Endodermal cell (in vitro differentiated cells): ENCODE measurements at regions not wholly inside any gene's neighbourhood (a gene's known extent, or its start where the extent isn't known, plus 50 kb on each side); places are given as distances from the start of the nearest gene placed in this dataset.

ENCODE experiments used
- DNase-seq: peaks from one replicate; pipeline ENCODE4 v3.0.0-alpha.2; 2017
- H3K27ac ChIP-seq: 2 replicates; pipeline ENCODE4 v1.5.1; 2013; ENCODE audit warnings: mild to moderate bottlenecking, low read depth, low read length, moderate library complexity
- H3K27me3 ChIP-seq: 2 replicates; pipeline ENCODE4 v1.6.1; 2013; ENCODE audit warnings: mild to moderate bottlenecking, low read length, moderate library complexity; ENCODE audit not compliant: insufficient read depth, control insufficient read depth, poor library complexity, severe bottlenecking
- H3K36me3 ChIP-seq: 2 replicates; pipeline ENCODE4 v1.7.0; 2013; ENCODE audit warnings: mild to moderate bottlenecking, low read length, moderate library complexity; ENCODE audit not compliant: control insufficient read depth, insufficient read depth
- H3K4me1 ChIP-seq: one replicate; pipeline ENCODE4 v1.7.0; 2013; ENCODE audit warnings: low read length; ENCODE audit not compliant: control insufficient read depth, insufficient read depth
- H3K4me3 ChIP-seq: 2 replicates; pipeline ENCODE4 v1.5.1; 2013; ENCODE audit warnings: mild to moderate bottlenecking, low read length, moderate library complexity
- H3K9ac ChIP-seq: 2 replicates; pipeline ENCODE4 v1.6.1; 2013; ENCODE audit warnings: mild to moderate bottlenecking, low read length, moderate library complexity; ENCODE audit not compliant: poor library complexity, severe bottlenecking; ENCODE audit errors: extremely low read depth
- H3K9me3 ChIP-seq: 2 replicates; pipeline ENCODE4 v1.6.1; 2013; ENCODE audit warnings: mild to moderate bottlenecking, low read length, moderate library complexity; ENCODE audit not compliant: control insufficient read depth
- H3K27ac Mint-ChIP-seq: 2 replicates; pipeline ENCODE4 v1.8.0; 2020; ENCODE audit warnings: mixed read lengths
- H3K27me3 Mint-ChIP-seq: 2 replicates; pipeline ENCODE4 v1.8.0; 2021; ENCODE audit warnings: mild to moderate bottlenecking, mixed read lengths; ENCODE audit not compliant: insufficient read depth
- H3K36me3 Mint-ChIP-seq: 2 replicates; pipeline ENCODE4 v1.8.0; 2020; ENCODE audit warnings: low read depth, mixed read lengths
- H3K4me1 Mint-ChIP-seq: 2 replicates; pipeline ENCODE4 v1.8.0; 2020; ENCODE audit warnings: mixed read lengths
- H3K4me3 Mint-ChIP-seq: 2 replicates; pipeline ENCODE4 v1.8.0; 2020; ENCODE audit warnings: mild to moderate bottlenecking, moderate library complexity, mixed read lengths
- H3K9me3 Mint-ChIP-seq: 2 replicates; pipeline ENCODE4 v1.8.0; 2020; ENCODE audit warnings: mild to moderate bottlenecking, mixed read lengths
- CTCF ChIP-seq: fragments of 200-600 bp; sonication (generic); conservative IDR thresholded peaks from 2 replicates; pipeline ENCODE4 v1.5.0; 2021; ENCODE audit warnings: antibody characterized with exemption, mild to moderate bottlenecking
- WGBS, 2 experiments: methylation state at CpG; one replicate each; pipeline versions ENCODE4 v1.1.5 to v1.1.7; 2013; ENCODE audit warnings: missing lambda C conversion rate in 2 of 2, mixed read lengths in 1 of 2; ENCODE audit not compliant: insufficient coverage in 1 of 2, insufficient read length in 1 of 2; 5-methylcytosine and 5-hydroxymethylcytosine counted together

DNA sequence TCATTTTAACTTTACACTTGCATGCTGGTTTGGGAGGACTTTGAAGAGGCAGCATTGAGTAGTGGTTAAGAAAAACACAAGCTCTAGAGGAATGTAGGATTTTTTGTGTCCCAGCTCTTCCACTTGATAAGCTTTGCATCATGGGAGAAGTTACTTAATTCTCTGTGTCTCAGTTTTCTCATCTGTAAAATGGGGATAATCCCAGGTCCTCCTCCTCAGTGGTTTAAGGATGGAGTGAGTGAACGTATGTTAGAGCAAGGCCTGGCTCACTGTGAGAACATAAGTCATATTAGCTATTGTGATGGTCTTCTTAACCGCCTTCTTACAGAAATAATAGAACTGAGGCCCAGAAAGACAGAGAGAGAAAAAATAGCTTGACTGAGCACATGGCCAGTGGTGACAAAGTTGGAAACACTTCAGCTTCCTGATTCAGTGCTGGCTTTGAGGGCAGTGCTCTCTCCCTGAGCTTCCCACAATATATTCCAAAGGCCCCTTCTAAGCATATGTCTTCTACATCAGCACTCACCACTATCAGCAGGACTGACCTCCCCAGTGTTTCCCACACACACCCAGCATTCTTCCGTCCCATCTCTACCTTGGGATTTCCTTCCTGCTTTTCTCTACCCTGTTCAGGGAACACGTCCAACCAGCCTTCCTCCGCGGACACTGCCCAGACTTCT lies 214.9 kb upstream of the TNP1 start:
- 85 to 90% methylated on average over 3 to 6 of the region's 6 CpGs for WGBS, 2 experiments
- no peaks in the 10 kb centered on the region for H3K4me1 Mint-ChIP-seq
- H3K4me3 Mint-ChIP-seq: no peak overlapping the region
- DNase-seq: no peak
- Histone ChIP-seq H3K27me3 (no peaks in the 10 kb centered on the region), H3K27ac (no peak overlapping the region), H3K4me3 (no peak overlapping the region), H3K9ac (no peak overlapping the region), H3K9me3 (no peaks in the 10 kb centered on the region), H3K36me3 (no peaks in the 10 kb centered on the region), H3K4me1 (no peaks in the 10 kb centered on the region)
- no peak overlapping the region for H3K27ac Mint-ChIP-seq
- TF ChIP-seq CTCF: no peak
- no peaks in the 10 kb centered on the region for H3K27me3 Mint-ChIP-seq
- H3K9me3 Mint-ChIP-seq: no peaks in the 10 kb centered on the region
- no peaks in the 10 kb centered on the region for H3K36me3 Mint-ChIP-seq

DNA sequence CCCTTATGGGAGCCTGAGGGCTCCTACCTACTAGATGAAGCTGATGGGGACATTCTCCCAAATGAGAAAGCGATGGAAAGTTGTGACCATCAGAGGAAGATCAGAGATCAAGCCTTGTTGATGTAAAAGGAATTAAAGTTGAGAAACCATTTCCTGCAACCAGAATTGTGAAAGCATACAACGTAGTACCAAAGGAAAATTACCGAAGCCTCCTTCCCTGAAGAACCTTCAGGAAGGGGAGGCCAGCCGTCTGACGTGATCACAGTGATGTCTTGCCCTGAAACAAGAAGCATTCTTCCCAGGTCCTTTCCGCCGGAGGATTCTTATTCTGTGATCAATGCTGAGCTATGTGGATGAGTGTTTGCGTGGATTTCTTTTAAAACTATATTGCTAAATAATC lies 211.6 kb upstream of the TNP1 start:
- Mint-ChIP-seq H3K27me3 (peaks cover 3% of the 10 kb centered on the region), H3K9me3 (peaks cover 7% of the 10 kb centered on the region), H3K4me1 (no peaks in the 10 kb centered on the region), H3K27ac (no peak overlapping the region), H3K36me3 (no peaks in the 10 kb centered on the region), H3K4me3 (no peak overlapping the region)
- H3K4me1 ChIP-seq: no peaks in the 10 kb centered on the region
- 91 to 93% methylated on average over 8 of the region's 8 CpGs for WGBS, 2 experiments
- no peak overlapping the region for H3K27ac ChIP-seq
- TF ChIP-seq CTCF: no peak
- DNase-seq: no peak
- H3K27me3 ChIP-seq: no peaks in the 10 kb centered on the region
- H3K9ac ChIP-seq: no peak overlapping the region
- H3K4me3 ChIP-seq: no peak overlapping the region
- peaks cover 15% of the 10 kb centered on the region for H3K9me3 ChIP-seq
- no peaks in the 10 kb centered on the region for H3K36me3 ChIP-seq

DNA sequence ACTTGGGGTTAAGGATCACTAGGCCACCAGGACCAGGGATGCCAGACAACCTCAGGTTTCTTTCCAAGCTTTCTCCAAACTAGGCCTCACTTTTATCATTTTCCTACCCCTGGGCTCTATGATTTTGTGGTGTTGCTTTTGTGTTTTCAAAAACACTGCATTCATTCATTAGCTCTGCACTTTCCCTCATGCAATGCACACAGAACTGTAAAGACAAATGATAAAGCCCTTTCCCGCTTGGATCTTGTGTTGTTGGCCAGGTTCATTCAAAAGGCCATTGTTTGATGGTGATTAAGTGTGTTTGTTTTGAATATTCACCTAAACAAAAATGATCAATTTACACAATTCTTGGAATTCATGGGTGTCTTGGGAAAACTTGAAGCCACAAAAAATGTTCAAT lies 210.7 kb upstream of the TNP1 start:
- peak overlapping the region; percentile 55 for H3K27ac ChIP-seq
- WGBS, 2 experiments: 100% methylated on average over 1 of the region's 1 CpG; no CpG with 5 or more reads in 1 of the 2 experiments
- H3K27ac Mint-ChIP-seq: no peak overlapping the region

More for the DNA sequence above, 210.7 kb upstream of the TNP1 start:
- no peak for TF ChIP-seq CTCF
- no peak overlapping the region for H3K9ac ChIP-seq
- H3K36me3 ChIP-seq: no peaks in the 10 kb centered on the region
- no peaks in the 10 kb centered on the region for H3K4me1 Mint-ChIP-seq
- H3K4me1 ChIP-seq: no peaks in the 10 kb centered on the region
- H3K4me3 Mint-ChIP-seq: no peak overlapping the region
- no peak overlapping the region for H3K4me3 ChIP-seq
- peaks cover 7% of the 10 kb centered on the region for H3K9me3 Mint-ChIP-seq
- peaks cover 3% of the 10 kb centered on the region for H3K27me3 Mint-ChIP-seq
- peaks cover 15% of the 10 kb centered on the region for H3K9me3 ChIP-seq
- peak; percentile 22 for DNase-seq
- no peaks in the 10 kb centered on the region for H3K36me3 Mint-ChIP-seq
- no peaks in the 10 kb centered on the region for H3K27me3 ChIP-seq
